GM21381 (cell line): ENCODE measurements at regions not wholly inside any gene's neighbourhood (a gene's known extent, or its start where the extent isn't known, plus 50 kb on each side); places are given as distances from the start of the nearest gene placed in this dataset.
A peak's percentile ranks its signal among the peaks of the same experiment; 100 is the strongest.
"Not testable (repeated sequence)": the region's sequence is repeated elsewhere in the genome, so short reads cannot be mapped to it uniquely, and the experiment has no call there.

Experiments used
- ATAC-seq: cut with Tn5 transposase; IDR thresholded peaks from one replicate; pipeline ENCODE4 v1.9.1; 2021; ENCODE audit warnings: mild to moderate bottlenecking, moderate library complexity; ENCODE audit not compliant: unreplicated experiment

DNA sequence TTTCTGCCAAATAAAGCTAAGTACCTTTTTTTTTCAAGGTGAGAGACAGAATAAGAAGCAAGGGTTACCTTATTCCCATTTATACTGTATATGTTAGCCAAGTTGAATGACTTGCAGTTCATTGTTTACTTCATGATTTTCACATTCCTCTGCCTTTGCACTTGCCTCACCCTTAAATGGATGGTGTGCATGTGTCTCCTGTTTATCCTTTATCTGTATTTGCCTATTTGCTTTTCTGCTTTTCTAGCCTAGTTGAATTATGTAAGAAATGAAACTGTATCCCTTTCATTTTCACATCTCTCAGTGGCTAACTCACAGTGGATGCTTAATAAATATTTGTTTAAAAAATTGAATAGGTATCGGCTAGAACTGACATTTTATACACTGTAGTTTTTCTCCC lies 200.8 kb upstream of the ST8SIA4 start:
- ATAC-seq: no peak

DNA sequence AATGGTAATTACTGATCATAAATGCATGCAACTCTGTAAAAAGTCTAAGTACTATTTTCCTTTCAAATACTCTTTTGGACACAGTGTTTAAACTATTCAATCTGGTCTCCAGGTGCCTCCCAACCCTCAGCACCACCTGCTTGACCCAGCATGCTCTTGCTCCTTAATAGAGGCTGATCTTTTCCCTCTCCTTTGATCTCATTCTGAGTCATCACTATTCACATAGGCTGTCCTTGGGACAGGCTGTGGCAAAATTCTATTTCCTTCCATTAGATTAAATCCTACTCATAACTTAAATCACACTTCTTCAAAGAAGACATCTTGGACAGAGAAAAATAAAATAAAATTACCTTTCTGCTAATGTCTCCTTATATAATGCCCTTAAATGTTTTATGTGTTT lies 199.4 kb upstream of the ST8SIA4 start:
- ATAC-seq: no peak

DNA sequence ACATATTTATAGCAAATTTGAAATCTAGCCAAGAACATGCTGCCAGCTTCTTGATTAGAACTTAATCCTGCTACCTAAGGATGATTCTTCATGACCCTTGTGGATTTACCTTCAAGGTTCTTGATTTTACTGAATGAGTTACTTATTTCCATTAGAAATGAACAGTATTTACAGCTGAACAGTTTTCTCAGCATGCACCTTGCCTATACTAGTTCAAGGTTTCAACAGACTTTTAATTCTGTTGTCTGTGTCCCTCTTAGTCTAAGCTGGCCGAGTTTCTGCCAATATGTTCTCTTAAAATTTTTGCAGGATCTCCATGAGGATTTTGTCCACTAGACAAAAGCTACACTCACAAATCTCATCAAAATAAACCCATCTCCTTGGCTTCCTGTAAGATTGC lies 188.8 kb upstream of the ST8SIA4 start:
- no peak for ATAC-seq

DNA sequence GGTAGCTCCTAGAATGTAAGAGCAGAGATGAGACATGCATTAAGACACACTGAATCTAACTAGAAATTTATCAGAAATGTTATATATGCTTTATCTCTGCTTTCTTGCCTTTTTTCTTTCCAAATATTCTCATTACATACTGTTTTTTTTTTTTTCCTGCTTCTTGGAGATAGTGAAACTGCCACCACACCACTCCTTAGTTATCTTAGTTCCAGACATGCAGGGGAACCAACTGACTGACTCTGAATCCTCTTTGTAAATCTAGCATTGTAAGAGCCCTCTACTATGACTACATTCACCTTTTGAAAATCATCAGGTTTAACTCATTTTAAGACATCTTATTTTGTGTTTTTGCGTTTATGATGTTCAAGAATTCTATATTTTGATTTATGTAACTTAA lies 181.3 kb upstream of the ST8SIA4 start:
- ATAC-seq: no peak

DNA sequence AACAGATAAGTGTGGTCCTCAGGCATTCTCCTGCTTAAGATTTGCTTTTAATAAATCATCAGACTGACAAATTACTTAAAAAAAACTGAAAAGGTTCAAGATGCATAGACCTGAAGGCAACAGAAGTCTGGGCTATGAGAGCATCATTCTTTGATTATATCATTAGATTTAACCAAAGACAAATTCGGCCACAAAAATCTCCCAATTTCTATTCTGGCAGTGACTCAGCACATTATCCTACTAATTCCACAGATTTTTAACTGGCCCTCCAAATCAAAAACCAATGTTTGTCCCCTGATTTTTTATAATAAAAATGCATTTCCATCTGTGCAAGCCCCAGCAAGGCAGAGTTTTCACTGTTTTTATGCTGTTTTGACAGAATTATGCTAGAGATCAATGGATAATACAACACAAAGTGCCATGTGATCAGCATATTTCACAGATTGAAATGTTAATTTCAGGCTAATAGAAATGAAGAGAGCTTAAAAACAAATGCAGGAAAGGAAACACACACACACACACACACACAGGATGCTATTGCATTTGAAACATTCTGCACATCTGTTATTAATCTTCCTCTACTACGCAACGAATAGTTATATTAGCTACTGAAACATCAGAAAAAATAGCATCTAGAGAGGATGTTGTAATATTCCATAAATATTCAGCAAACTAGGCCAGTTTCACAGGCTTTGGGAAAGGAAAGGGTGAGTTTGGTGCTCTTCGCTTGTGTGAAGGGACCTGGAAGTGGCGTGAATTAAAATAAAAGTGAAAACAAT lies 177.6 kb upstream of the ST8SIA4 start:
- ATAC-seq: no peak

DNA sequence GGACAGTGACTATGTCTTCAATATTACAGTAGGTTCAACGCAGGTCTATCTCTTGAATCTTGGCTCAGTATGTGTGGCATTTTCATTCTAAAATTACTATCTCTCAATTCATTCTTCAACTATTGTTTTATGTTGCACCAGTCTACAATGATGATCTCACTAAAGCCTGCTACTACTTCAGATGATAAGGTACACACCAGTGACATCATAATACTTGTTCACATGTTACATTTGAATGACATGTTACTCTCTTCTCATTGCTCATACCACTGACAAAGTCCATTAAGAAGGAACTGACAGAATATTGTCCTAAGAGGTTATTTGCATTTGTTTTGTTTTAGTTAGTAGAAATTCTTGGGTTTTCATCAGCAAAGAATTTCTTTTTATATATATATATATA lies 165.2 kb upstream of the ST8SIA4 start:
- ATAC-seq: no peak

DNA sequence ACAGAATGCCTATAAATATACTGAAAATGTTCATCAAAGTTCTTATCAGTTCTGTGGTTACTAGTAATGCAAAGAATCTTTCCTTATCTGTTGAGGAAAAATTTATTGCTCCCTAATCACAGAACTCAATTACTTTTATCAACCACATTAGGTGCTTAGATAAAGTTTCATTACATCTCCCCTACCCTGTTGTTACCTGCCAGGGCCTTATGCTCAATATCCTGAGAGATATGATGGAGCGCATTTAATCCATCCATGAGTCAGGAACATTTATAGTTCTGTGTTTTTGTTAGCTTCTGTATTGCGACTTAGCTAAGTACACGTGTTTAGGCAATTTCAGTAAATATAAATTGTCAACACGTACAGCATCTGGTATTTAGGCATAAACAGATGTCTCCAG lies 164.3 kb upstream of the ST8SIA4 start:
- no peak for ATAC-seq

DNA sequence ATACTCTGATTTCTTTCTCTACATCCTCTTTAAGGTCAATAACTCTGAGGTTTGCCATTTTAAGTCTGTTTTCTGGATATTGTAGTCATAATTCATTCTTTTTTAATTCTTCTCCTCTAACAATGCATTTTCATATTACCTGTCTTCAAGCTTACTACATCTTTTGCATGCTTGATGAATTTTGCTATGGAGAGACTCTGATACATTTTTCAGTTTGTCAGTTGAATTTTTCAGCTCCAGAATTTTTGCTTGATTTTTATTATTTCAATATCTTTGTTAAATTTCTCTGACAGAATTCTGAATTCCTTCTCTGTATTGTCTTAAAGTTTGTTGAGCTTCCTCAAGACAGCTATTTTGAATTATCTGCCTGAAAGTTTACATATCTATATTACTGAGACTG lies 159.8 kb upstream of the ST8SIA4 start:
- ATAC-seq: no peak

DNA sequence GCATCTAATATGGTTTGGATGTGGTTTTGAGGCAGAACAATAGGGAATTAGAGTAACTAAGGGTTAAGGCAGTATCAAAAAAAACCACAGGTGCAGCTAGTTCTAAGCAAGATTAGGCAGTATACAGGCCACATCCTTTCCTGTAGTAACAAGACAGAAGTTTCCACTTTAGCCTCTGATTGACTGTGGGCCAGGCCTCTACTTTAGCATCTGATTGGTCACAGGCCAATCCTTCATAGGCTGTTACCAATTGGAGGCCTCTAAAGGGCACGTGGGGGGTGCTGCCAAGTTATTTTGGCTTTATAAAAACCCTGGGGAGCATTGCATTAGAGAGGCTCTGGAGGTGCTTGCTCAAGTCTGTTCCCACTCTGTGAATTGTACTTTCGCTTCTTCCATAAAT lies 144.1 kb upstream of the ST8SIA4 start:
- ATAC-seq: peak; percentile 65

DNA sequence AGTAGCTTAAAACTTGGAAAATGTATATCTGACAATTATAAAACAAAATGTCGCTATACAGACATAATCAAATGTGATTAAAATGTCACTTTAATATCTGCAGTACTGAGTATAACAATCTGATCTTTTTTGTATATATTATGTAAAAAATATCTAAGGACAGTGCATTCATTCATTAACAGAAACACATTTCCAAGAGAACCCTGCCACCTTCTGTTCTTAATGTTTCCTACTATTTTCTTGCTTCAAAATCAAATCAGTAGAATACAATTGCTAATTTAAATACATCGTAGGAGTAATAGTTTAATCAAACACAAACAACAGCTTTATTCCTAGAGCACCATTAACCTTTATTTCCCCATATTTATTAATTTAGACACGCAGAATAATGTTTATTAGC lies 142.6 kb upstream of the ST8SIA4 start:
- no peak for ATAC-seq

DNA sequence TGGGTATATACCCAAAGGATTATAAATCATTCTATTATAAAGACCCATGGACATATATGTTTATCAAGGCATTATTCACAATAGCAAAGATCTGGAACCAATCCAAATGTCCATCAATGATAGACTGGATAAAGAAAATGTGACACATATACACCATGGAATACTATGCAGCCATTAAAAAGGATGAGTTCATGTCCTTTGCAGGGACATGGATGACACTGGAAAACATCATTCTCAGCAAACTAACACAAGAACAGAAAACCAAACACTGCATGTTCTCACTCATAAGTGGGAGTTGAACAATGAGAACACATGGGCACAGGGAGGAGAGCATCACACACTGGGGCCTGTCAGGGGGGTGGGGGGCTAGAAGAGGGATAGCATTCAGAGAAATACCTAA lies 136.9 kb upstream of the ST8SIA4 start:
- ATAC-seq: not testable (repeated sequence)

DNA sequence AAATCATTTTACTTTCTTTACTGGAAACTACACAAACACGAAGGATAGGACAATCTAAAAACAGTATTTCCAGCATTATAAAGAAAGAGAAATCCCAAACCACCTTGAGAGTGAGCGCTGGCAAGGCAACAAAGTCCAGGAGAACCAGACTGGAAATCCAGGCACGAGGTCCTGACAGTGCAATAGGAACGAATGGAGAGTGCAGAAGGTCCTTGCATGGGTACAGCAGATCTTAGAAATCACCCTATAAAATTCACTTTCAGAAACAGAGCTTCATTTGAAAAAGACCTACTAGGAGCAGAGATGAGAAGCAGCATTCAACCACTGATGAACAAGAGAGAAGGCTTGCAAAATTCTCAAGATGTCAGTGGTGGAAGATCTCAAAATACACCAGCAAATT lies 133.7 kb upstream of the ST8SIA4 start:
- no peak for ATAC-seq

DNA sequence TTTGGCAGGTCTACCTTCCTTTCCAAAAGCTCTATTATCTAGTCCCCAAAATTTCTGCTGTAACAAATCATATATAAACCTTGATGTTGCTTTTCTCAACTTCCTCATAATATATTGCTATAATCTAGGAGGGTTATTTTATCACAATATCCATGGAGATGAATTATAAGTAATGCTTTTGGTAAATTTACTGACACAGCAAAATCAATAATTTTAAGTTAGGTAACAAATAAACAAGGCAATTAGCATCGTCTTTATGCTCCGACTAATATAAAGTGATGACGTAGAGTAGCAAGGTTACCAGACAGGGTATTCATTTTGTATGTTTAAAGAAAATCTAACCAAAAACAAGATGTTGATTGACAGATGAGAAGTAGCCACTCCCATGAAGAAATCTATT lies 132.3 kb upstream of the ST8SIA4 start:
- no peak for ATAC-seq

DNA sequence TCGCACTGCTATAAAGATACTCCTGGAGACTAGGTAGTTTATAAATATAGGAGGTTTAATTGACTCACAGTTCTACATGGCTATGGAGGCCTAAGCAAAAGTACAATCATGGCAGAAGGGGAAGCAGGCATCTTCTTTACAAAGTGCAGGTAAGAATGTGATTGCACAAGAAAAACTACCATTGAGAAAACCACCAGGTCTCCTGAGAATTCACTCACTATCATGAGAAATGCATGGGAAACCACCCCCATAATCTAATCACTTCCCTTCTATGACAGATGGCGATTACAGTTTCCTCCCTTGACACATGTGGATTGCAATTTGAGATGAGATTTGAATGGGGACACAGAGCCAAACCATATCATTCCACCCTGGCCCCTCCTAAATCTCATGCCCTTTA lies 121.2 kb upstream of the ST8SIA4 start:
- ATAC-seq: no peak

DNA sequence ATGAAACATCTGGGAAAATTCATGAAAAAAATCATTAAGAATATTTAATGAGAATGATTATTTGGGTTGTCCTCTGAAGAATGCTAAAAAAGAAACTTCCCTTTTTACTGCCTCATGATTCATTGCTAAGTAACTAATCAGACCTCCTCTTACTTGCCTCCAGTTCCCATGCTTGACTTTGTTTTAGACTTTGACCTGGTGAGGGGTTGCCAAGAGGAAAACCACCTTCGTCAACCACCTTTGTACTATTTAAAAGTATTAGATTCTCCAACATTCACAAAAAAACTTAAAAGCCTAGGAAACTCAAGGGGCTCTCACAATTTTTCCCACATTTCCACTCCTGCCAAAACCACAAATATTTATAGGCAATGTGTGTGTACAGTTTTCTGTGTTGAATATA lies 115.2 kb upstream of the ST8SIA4 start:
- ATAC-seq: no peak

DNA sequence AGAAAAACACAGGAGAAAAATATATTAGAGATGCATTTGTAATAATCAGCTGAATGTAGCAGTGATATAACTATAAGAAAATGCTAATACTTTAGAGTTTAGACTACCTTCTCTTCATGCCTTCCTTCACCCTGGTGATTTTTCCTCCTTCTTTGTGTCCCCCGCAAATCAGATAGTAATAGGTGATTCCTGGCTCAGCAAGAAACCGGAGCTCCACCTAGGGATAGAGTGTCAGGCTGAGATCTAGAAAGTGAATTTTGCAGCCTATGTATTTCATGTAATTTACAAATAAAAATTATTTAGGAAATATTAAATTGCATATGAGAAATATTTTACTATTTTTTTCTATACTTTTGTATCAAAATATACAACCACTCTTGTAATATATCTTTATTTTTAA lies 109.8 kb upstream of the ST8SIA4 start:
- ATAC-seq: no peak

DNA sequence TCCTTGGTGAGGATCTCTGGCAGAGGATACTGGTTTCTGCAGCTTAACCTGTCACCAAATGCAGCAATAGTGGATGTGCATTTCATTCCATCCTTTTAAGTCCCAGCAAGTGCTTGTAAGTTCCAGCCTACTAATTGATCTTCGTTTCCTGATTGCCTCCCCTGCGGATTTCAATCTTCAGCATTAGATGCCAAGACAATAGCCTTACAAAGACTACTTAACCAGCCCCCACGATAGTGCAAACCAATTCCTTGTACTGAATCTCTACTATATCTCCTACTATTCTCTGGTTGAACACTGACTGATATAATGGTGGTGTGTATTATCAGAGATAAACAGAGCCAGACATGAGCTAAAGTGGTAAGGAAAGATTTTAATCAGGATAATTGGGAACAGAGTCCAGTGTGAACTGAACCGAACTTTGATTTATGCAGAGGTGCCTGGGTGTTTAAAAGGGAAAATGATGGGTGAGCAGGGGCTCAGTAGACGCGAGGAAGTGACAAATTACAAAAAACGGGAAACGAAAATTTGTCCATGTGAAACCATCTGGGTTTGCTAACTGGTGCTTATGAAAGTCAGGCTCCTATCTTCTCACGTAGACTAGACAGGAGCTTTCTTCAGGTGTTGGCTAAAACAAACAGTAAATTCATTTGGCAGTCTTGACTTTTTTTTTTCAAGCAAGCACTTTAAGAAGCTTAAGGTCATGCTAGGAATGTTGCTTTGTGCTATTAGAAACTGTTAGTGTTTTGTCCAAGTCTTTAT lies 106.9 kb upstream of the ST8SIA4 start:
- ATAC-seq: peak; percentile 90

DNA sequence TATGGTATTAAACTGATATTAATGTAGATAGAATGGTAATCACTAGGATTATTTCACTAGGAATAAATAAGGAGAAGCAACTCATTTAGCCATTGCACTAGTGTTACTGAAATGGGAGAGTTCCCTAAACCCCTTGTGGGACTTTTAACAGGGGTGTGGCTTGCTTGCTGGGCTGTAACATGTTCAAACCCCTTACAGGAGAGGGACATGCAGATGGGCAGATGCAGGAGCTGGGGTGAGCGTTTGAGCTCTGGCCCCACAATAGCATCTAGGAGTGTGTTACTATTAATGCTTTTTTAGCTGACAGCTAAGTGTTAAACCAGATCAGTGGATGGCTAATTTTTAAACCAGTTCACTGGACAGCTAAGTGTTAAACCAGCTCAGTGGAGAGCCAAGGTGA lies 89.3 kb upstream of the ST8SIA4 start:
- no peak for ATAC-seq

DNA sequence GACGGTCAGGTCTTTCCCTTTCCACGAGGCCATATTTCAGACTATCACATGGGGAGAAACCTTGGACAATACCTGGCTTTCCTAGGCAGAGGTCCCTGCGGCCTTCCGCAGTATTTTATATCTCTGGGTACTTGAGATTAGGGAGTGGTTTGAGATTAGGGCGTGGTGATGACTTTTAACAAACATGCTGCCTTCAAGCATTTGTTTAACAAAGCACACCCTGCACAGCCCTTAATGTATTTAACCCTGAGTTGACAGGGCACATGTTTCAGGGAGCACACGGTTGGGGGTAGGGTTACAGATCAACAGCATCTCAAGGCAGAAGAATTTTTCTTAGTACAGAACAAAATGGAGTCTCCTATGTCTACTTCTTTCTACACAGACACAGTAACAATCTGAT lies 80.5 kb upstream of the ST8SIA4 start:
- not testable (repeated sequence) for ATAC-seq

DNA sequence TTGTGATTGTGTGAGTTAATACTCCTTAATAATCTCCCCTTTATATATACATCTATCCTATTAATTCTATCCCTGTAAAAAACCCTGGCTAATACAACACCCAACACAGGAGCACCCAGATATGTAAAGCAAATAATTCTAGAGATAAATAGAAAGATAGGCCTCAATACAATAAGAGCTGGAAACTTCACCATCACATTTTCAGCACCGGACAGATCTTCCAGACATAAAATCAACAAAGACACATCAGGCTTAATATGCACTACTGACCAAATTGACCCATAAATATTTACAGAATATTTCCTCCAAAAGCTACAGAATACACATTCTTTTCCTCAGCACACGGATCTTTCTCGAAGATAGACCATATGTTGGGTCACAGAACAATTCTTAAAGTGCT lies 71.0 kb upstream of the ST8SIA4 start:
- no peak for ATAC-seq

DNA sequence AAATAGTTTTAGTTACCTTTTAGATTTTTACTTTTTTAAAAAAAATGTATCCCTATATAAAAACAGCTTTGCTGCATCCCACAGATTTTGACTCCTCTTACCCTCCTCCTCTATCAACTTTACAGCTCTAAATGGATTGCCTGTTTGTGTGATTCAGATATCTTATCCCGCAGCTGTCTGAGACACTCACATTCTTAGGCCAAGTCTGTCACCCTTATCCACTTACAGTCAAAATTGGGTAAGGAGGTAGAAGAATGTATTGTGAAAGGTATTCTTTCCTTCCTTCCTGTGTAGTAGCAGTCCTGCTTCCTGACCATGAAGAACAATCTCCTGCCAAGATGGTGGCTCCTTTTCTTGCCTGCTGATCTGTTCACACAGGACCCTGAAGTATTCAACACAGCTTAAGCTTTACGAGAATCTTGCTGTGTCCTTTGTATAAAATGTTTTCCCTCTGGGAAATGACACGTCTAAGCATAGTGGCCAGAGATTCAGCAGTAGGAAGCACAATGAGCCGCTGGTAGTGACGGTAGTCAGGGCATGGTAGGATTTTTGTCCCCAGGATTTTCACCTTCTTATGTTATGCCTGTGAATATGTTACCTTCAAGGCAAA lies 67.7 kb upstream of the ST8SIA4 start:
- ATAC-seq: no peak

DNA sequence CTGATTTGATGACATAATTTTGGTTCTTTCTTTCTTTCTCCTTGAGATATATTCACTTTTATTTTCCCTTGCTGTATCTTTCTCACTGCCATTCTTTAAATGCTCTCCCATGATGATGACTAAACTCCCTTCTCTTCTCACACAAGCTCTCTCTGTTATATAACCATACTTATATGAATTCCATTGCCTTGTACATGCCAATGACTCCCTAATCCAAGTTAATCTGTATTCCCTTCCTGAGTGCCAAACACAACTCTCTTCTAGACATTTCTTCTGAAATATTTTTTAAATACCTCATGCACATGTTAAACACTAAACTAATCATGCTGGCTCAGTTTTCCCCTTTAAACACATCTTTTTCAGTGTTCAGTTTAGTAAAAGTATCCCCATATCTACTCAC lies 62.2 kb upstream of the ST8SIA4 start:
- ATAC-seq: no peak
